Left lung (tissue), 4 donors: ENCODE measurements at regions not wholly inside any gene's neighbourhood (a gene's known extent, or its start where the extent isn't known, plus 50 kb on each side); places are given as distances from the start of the nearest gene placed in this dataset.

ENCODE experiments used
- ATAC-seq: fragments of 200-7000 bp; cut with Tn5 transposase; one replicate; pipeline ENCODE4 v1.9.1; 2020; ENCODE audit warnings: moderate library complexity
- DNase-seq, 4 donors: peaks; one replicate each; pipeline ENCODE4 v3.0.0-alpha.2; 2013 to 2020
- H3K27ac ChIP-seq, 2 donors: fragments of 200-600 bp; sonication (generic) in 1 of 2; one replicate each; pipeline versions ENCODE4 v1.5.0 to v1.8.0; 2020 to 2021
- H3K27me3 ChIP-seq, 2 donors: fragments of 200-600 bp; sonication (generic) in 1 of 2; one replicate each; pipeline versions ENCODE4 v1.5.0 to v1.8.0; 2020 to 2021
- H3K36me3 ChIP-seq, 2 donors: fragments of 200-600 bp; sonication (generic) in 1 of 2; one replicate each; pipeline versions ENCODE4 v1.5.0 to v1.8.0; 2020 to 2021
- H3K4me1 ChIP-seq, 2 donors: fragments of 200-600 bp; one replicate each; pipeline ENCODE4 v1.8.0; 2021
- H3K4me3 ChIP-seq, 2 donors: fragments of 200-600 bp; sonication (generic) in 1 of 2; one replicate each; pipeline versions ENCODE4 v1.5.0 to v1.8.0; 2020 to 2021; ENCODE audit warnings: mild to moderate bottlenecking in 1 of 2
- H3K9me3 ChIP-seq, 2 donors: fragments of 200-600 bp; sonication (generic) in 1 of 2; one replicate each; pipeline versions ENCODE4 v1.5.0 to v1.8.0; 2020 to 2021
- intact Hi-C, 2 donors: fragments of 100-400 bp; cut with DNase I; formaldehyde crosslinking; loops; one replicate each; pipeline versions ENCODE4 v1.11.2 to v1.14.2; 2022
- TF ChIP-seq, protein P1 (sequence below), 2 donors: fragments of 200-600 bp; sonication (generic) in 1 of 2; IDR thresholded peaks; one replicate each; pipeline versions ENCODE4 v1.5.0 to v1.8.0; 2021; ENCODE audit warnings: antibody characterized with exemption in 2 of 2
- donor health status: DM: no; HTN: yes; CAD: no.
- donor health status: DM: no; HTN: no; CAD: no.

DNA sequence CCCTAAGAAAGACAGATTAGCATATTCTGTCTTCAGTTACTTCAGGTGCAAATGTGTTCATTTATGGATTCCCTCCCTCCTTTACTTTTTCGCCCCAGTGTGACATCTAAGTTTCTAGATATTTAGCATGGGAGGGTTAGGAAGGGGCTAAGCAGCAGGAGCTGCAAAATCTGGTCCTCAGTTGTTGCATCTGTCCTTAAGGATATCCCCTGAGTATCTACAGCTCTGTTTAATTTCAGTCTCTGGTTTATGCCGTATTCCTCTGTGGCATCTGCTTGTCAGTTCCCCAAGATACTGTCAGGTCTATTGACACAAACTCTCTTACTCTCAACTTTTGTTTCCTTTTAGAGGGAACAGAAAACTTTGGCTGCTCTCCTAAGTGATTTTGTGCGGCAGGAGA, 754.6 kb upstream of the MAP3K7 start:
- H3K4me3 ChIP-seq, result no peak overlapping the region
- no peak for DNase-seq
- H3K9me3 ChIP-seq, result no peaks in the 10 kb centered on the region
- TF ChIP-seq, protein P1, sequence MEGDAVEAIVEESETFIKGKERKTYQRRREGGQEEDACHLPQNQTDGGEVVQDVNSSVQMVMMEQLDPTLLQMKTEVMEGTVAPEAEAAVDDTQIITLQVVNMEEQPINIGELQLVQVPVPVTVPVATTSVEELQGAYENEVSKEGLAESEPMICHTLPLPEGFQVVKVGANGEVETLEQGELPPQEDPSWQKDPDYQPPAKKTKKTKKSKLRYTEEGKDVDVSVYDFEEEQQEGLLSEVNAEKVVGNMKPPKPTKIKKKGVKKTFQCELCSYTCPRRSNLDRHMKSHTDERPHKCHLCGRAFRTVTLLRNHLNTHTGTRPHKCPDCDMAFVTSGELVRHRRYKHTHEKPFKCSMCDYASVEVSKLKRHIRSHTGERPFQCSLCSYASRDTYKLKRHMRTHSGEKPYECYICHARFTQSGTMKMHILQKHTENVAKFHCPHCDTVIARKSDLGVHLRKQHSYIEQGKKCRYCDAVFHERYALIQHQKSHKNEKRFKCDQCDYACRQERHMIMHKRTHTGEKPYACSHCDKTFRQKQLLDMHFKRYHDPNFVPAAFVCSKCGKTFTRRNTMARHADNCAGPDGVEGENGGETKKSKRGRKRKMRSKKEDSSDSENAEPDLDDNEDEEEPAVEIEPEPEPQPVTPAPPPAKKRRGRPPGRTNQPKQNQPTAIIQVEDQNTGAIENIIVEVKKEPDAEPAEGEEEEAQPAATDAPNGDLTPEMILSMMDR (IDR thresholded peaks at IDR 0.05), result no peak
- no peak for ATAC-seq
- intact Hi-C loops, result no loop called here
- H3K4me1 ChIP-seq, result no peaks in the 10 kb centered on the region
- H3K27ac ChIP-seq, result no peak overlapping the region
- H3K27me3 ChIP-seq, result no peaks in the 10 kb centered on the region
- no peaks in the 10 kb centered on the region for H3K36me3 ChIP-seq

DNA sequence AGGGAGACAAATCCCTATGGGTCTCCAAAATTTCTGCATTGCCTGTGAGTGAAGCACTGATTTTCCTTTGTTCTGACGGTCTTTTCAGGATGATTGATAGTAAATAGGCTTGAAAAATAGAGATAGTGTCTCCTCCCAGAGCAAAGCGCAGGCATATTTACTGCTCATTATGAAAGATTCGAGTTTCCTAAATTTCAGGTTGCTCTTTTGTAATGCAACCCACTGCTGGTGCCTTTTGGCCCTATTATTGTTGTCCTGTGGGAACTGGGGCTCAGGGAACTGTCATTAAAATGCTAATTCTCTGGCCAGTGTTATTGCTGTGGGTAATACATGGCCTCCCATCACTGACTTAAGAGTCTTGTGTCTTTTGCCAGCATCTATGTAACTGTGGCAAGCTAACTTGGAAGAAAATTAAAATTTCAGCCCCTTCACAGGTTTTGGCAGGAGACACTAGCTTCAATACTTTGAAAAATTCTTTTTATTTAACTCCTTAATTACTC, 754.1 kb upstream of the MAP3K7 start:
- no peaks in the 10 kb centered on the region for H3K4me1 ChIP-seq
- ATAC-seq (no peak), DNase-seq (no peak)
- no peaks in the 10 kb centered on the region for H3K27me3 ChIP-seq
- no peaks in the 10 kb centered on the region for H3K9me3 ChIP-seq
- TF ChIP-seq, protein P1 (IDR thresholded peaks at IDR 0.05), result no peak
- intact Hi-C loops, result no loop called here
- H3K36me3 ChIP-seq, result no peaks in the 10 kb centered on the region
- H3K4me3 ChIP-seq, result no peak overlapping the region
- no peak overlapping the region for H3K27ac ChIP-seq

DNA sequence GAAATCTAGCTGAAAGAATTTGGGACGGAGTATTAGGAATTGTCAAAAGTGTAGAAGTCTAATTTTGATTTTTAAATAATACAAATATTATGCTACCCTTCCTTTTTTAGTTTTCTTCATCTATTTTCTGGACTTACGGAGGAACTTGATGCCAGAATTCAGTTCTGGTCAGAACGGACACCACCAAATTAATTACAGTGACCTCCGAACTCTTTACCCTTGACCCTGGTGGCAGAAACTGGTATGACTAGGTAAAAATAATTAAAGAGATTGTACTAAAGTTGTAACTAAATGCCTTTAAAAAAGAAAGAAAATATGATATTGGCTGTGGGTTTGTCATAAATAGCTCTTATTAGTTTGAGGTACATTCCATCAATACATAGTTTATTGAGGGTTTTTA, 751.1 kb upstream of the MAP3K7 start:
- Histone ChIP-seq H3K9me3 (no peaks in the 10 kb centered on the region), H3K4me3 (no peak overlapping the region), H3K27me3 (no peaks in the 10 kb centered on the region), H3K36me3 (no peaks in the 10 kb centered on the region), H3K27ac (no peak overlapping the region), H3K4me1 (no peaks in the 10 kb centered on the region)
- DNase-seq (no peak), ATAC-seq (no peak)
- intact Hi-C loops, result no loop called here
- TF ChIP-seq, protein P1 (IDR thresholded peaks at IDR 0.05), result no peak

GRCh38 chr6:91330896-91331295, 744.0 kb upstream of the MAP3K7 start:
- Histone ChIP-seq H3K36me3 (no peaks in the 10 kb centered on the region), H3K27ac (no peak overlapping the region), H3K27me3 (no peaks in the 10 kb centered on the region), H3K4me1 (no peaks in the 10 kb centered on the region), H3K4me3 (no peak overlapping the region), H3K9me3 (no peaks in the 10 kb centered on the region)
- DNase-seq (peak in 2 of 4 donors; percentile 24 to 32), ATAC-seq (no peak)
- TF ChIP-seq, protein P1 (IDR thresholded peaks at IDR 0.05), result no peak
- intact Hi-C loops, result no loop called here

DNA sequence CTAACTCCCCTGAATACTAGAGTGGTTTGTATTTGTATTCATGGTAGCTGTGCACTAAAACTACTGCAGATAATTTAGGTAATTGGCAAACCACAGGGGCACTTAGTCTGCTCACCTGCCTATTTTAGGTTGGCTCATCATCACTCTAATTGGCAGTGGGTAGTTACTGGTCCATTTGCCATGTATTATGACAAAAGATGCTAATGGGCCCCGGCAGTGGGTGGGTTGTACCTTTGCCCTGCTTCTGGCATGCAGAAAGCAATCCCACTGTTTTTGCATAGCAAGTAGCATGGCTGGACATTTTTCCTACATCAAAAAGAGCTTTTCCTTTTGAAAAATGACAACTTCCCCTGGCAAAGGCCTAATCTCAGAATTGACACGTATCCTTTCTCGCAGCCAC, 741.4 kb upstream of the MAP3K7 start:
- H3K9me3 ChIP-seq, result no peaks in the 10 kb centered on the region
- no peak overlapping the region for H3K4me3 ChIP-seq
- TF ChIP-seq, protein P1 (IDR thresholded peaks at IDR 0.05), result no peak
- intact Hi-C loops, result no loop called here
- H3K4me1 ChIP-seq, result no peaks in the 10 kb centered on the region
- ATAC-seq (no peak), DNase-seq (no peak)
- H3K27ac ChIP-seq, result no peak overlapping the region
- H3K27me3 ChIP-seq, result no peaks in the 10 kb centered on the region
- H3K36me3 ChIP-seq, result no peaks in the 10 kb centered on the region
